Pancreas (tissue), 10 donors: ENCODE measurements at regions not wholly inside any gene's neighbourhood (a gene's known extent, or its start where the extent isn't known, plus 50 kb on each side); places are given as distances from the start of the nearest gene placed in this dataset.

Experiments used
- ATAC-seq, 4 donors: fragments of 200-7000 bp; cut with Tn5 transposase; one replicate each; pipeline versions ENCODE4 v1.8.0 to v1.9.1; 2020; ENCODE audit warnings: mild to moderate bottlenecking in 4 of 4, moderate library complexity in 4 of 4
- DNase-seq, 6 donors: peaks; one replicate each; pipeline ENCODE4 v3.0.0-alpha.2; 2020
- FAIRE-seq: peaks from 2 replicates; lab custom pipeline; 2012; peaks lifted over from hg19 to GRCh38; lab: Jason Lieb, UNC
- H3K27ac ChIP-seq, 4 donors: fragments of 200-600 bp; sonication (generic); 1 replicate in 3 of 4; 2 replicates in 1 of 4; pipeline versions ENCODE4 v1.5.0 to v1.8.0; 2020
- H3K27me3 ChIP-seq, 4 donors: fragments of 200-600 bp; one replicate each; pipeline ENCODE4 v1.8.0; 2021
- H3K36me3 ChIP-seq, 3 donors: fragments of 200-600 bp; sonication (generic) in 1 of 3; one replicate each; pipeline versions ENCODE4 v1.5.0 to v1.8.0; 2020 to 2021
- H3K4me1 ChIP-seq, 3 donors: fragments of 200-600 bp; one replicate each; pipeline ENCODE4 v1.8.0; 2021
- H3K4me3 ChIP-seq, 4 donors: fragments of 200-600 bp; sonication (generic) in 2 of 4; one replicate each; pipeline versions ENCODE4 v1.5.0 to v1.8.0; 2020 to 2021
- H3K9me3 ChIP-seq, 4 donors: fragments of 200-600 bp; one replicate each; pipeline ENCODE4 v1.8.0; 2021
- WGBS, 2 donors: extraction: QIAGEN DNeasy Blood & Tissue Kit; methylation state at CpG; one replicate each; pipeline ENCODE4 v1.1.7; 2013; 5-methylcytosine and 5-hydroxymethylcytosine counted together
- intact Hi-C, 3 donors: fragments of 100-400 bp; cut with DNase I; formaldehyde crosslinking; loops; one replicate each; pipeline versions ENCODE4 v1.11.1 to v1.14.2; 2022
- TF ChIP-seq, protein P1 (sequence below), 4 donors: fragments of 200-600 bp; sonication (generic) in 3 of 4; IDR thresholded peaks; one replicate each; pipeline versions ENCODE4 v1.5.0 to v1.8.0; 2021; ENCODE audit warnings: antibody characterized with exemption in 4 of 4
- donor health status: healthy with polysubstance abuse.
- donor health status: DM: no; HTN: no; CAD: no; lungs with moderate emphysema.
- donor health status: DM: no; HTN: no; CAD: no.
- donor health status: control.
- donor health status: control.
- donor health status: Bipolar disorder and iron deficiency.
- donor health status: DM: yes; HTN: yes; CAD: no.
- donor health status: DM: no; HTN: no; CAD: no.
- donor health status: DM: no; HTN: no; CAD: no.
- donor health status: DM: yes; HTN: yes; CAD: no.

DNA sequence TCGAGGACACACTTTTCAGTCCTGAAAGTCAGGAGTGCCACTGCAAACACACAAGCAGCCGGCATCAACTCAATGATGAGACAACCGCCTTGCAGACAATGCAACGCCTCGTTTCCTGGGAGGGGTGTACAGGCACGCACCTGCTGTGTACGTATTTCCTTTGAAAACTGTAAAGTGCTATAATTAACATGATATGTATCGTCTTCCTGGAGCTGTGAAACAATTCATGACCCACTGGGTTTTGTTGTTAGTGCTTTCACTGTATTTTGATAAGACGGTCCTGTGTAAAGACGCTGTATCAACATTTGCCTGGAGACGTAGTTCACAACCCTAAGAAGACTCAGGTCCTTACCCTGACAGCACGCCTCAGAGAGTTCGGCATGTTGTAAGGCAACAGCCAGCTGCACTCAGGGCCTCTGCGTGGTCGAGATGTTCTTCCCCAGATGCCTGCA is 105.7 kb upstream of the ANO1 start:
- DNase-seq (peak in 1 of 6 donors; percentile 15), FAIRE-seq (no peak), ATAC-seq (no peak)
- no peaks in the 10 kb centered on the region for H3K27me3 ChIP-seq
- no peaks in the 10 kb centered on the region for H3K9me3 ChIP-seq
- H3K4me3 ChIP-seq = no peak overlapping the region
- TF ChIP-seq, protein P1, sequence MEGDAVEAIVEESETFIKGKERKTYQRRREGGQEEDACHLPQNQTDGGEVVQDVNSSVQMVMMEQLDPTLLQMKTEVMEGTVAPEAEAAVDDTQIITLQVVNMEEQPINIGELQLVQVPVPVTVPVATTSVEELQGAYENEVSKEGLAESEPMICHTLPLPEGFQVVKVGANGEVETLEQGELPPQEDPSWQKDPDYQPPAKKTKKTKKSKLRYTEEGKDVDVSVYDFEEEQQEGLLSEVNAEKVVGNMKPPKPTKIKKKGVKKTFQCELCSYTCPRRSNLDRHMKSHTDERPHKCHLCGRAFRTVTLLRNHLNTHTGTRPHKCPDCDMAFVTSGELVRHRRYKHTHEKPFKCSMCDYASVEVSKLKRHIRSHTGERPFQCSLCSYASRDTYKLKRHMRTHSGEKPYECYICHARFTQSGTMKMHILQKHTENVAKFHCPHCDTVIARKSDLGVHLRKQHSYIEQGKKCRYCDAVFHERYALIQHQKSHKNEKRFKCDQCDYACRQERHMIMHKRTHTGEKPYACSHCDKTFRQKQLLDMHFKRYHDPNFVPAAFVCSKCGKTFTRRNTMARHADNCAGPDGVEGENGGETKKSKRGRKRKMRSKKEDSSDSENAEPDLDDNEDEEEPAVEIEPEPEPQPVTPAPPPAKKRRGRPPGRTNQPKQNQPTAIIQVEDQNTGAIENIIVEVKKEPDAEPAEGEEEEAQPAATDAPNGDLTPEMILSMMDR (IDR thresholded peaks at IDR 0.05) = no peak
- WGBS, 2 donors = 52 to 58% methylated on average over 15 of the region's 15 CpGs
- intact Hi-C loops = no loop called here
- no peaks in the 10 kb centered on the region for H3K36me3 ChIP-seq
- no peak overlapping the region for H3K27ac ChIP-seq
- H3K4me1 ChIP-seq = no peaks in the 10 kb centered on the region

DNA sequence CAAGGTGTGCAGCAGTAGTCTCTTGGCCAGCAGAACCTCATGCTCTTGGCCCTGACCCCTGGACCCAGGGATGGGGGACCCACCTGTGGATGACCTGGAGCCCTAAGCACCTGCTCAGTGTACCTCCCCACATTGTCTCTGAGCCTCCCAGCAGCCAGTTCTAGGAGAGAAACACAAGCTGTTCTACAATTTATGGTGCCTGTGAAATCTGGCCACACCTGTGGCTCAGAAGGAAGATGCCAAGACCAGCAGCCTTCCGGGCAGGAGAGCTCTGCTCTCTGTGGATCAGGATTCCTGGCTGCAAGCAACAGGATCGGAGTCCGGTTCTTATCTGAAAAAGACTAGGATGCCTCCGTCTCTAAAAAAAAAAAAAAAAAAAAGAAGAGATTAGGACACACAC is 103.6 kb upstream of the ANO1 start:
- FAIRE-seq = no peak
- no peak for ATAC-seq
- TF ChIP-seq, protein P1 (IDR thresholded peaks at IDR 0.05) = no peak
- Histone ChIP-seq H3K36me3 (no peaks in the 10 kb centered on the region), H3K27ac (no peak overlapping the region), H3K9me3 (no peaks in the 10 kb centered on the region), H3K4me3 (no peak overlapping the region), H3K27me3 (no peaks in the 10 kb centered on the region), H3K4me1 (no peaks in the 10 kb centered on the region)
- DNase-seq = no peak
- intact Hi-C loops = no loop called here
- 49 to 59% methylated on average over 4 of the region's 4 CpGs for WGBS, 2 donors

DNA sequence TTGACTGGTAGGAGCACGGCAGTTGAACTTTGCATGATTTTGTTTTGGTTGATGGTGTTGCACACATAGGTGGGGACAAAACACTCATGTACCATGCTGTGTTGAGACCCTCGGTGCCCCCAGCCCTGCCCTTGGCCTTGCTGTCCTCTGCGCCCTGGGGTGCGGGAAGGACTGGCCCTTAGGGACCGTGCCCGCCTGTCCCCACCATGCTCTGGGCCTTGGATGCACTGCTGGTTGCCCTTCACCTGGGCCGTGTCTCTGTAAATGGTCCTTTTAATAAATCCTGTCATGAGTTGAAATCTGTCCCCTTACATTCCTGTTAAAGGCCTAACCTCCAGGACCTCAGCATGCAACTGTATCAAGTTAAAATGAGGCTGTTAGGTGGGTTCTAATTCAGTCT is 102.3 kb upstream of the ANO1 start:
- WGBS, 2 donors = 80 to 86% methylated on average over 7 of the region's 7 CpGs
- TF ChIP-seq, protein P1 (IDR thresholded peaks at IDR 0.05) = no peak
- no peak for DNase-seq

DNA sequence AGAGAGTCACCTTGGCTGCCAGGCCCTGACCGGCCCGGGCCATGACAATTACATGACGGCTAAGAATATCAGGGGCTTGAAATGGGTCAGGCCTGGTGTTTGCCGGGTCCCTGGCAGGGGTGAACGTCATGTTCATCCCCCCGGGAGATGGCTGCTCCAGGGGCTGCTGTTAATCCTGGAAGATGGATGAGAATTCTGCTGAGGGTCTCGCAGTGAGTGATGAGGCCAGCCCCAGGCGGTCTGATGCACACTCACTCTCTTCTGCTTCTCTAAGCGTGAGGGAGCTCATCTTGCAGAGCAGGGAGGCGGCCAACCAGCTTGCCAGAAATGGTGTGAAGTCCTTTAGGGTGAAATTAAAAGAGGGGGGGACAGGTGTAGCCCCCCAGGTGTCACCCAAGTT is 101.3 kb upstream of the ANO1 start:
- DNase-seq (no peak), FAIRE-seq (no peak), ATAC-seq (no peak)
- 82 to 85% methylated on average over 10 of the region's 10 CpGs for WGBS, 2 donors
- no peaks in the 10 kb centered on the region for H3K9me3 ChIP-seq
- no peaks in the 10 kb centered on the region for H3K36me3 ChIP-seq
- no peaks in the 10 kb centered on the region for H3K4me1 ChIP-seq
- intact Hi-C loops = no loop called here
- TF ChIP-seq, protein P1 (IDR thresholded peaks at IDR 0.05) = no peak
- H3K27me3 ChIP-seq = no peaks in the 10 kb centered on the region
- no peak overlapping the region for H3K27ac ChIP-seq
- no peak overlapping the region for H3K4me3 ChIP-seq

More for the DNA sequence above, 102.3 kb upstream of the ANO1 start:
- Histone ChIP-seq H3K4me1 (no peaks in the 10 kb centered on the region), H3K4me3 (no peak overlapping the region), H3K27ac (no peak overlapping the region), H3K27me3 (no peaks in the 10 kb centered on the region), H3K36me3 (no peaks in the 10 kb centered on the region), H3K9me3 (no peaks in the 10 kb centered on the region)
- FAIRE-seq = no peak
- no peak for ATAC-seq
- intact Hi-C loops = no loop called here

DNA sequence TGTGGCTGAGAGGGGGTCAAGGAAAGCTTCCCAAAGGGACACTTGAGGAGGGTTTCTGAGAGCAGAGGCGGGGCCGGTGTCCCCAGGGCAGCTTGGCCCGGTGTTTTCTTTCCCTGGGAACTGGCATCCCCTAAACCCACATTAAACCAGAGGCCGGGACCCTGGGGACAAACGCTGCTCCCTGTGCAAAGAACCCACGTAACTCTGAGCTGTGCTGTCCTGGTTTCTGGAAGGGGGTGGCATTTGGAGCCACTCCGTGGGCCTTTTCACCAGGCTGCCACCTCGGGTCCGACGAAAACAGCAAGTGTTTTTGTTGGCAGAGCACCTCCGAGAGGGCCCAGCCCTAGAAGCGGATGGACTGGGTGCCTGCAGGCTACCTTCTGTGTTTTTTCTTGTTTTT is 100.2 kb upstream of the ANO1 start:
- Histone ChIP-seq H3K36me3 (no peaks in the 10 kb centered on the region), H3K4me3 (no peak overlapping the region), H3K4me1 (no peaks in the 10 kb centered on the region), H3K27me3 (no peaks in the 10 kb centered on the region), H3K9me3 (no peaks in the 10 kb centered on the region), H3K27ac (no peak overlapping the region)
- no peak for FAIRE-seq
- no peak for DNase-seq
- TF ChIP-seq, protein P1 (IDR thresholded peaks at IDR 0.05) = no peak
- intact Hi-C loops = no loop called here
- ATAC-seq = no peak
- 78 to 81% methylated on average over 12 of the region's 12 CpGs for WGBS, 2 donors
